NOMO-1 treated with DMSO at 0.1 percent for 48 hours (cell line): ENCODE measurements at regions not wholly inside any gene's neighbourhood (a gene's known extent, or its start where the extent isn't known, plus 50 kb on each side); places are given as distances from the start of the nearest gene placed in this dataset.

Experiments
- DNase-seq: peaks from one replicate; lab custom pipeline; 2025; ENCODE audit not compliant: unreplicated experiment; lab: John Stamatoyannopoulos, UW

- no peak for DNase-seq
Measured at GRCh38 chr12:89803412-89803811, 94.8 kb upstream of the ATP2B1 start.

- DNase-seq: peak; percentile 57
Measured at GRCh38 chr12:89801284-89801683, 92.6 kb upstream of the ATP2B1 start.

- no peak for DNase-seq
Measured at GRCh38 chr12:89800435-89800834, 91.8 kb upstream of the ATP2B1 start.

GRCh38 chr12:89799316-89799715 is 90.7 kb upstream of the ATP2B1 start:
- no peak for DNase-seq

- DNase-seq: no peak
Measured at GRCh38 chr12:89797436-89797835, 88.8 kb upstream of the ATP2B1 start.

GRCh38 chr12:89796798-89797382 is 88.3 kb upstream of the ATP2B1 start:
- DNase-seq: no peak

- no peak for DNase-seq
Measured at GRCh38 chr12:89793946-89794345, 85.3 kb upstream of the ATP2B1 start.

DNA sequence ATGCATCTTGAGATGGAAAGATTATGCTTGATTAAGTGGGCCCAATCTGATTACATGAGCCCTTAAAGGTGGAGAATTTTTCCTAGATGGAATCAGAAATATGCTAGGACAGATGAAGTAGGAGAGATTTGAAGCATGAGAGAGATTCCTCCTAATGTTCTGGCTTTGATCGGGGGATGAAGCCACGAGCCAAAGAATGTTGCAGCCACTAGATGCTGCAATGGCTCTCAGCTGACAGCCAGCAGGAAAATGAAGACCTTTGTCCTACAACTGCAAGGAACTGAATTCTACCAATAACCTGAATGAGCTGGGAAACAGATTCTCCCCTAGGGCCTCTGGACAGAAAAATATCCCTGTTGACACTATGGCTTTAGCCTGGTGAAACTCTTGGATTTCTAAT is 82.6 kb upstream of the ATP2B1 start:
- DNase-seq: no peak

DNA sequence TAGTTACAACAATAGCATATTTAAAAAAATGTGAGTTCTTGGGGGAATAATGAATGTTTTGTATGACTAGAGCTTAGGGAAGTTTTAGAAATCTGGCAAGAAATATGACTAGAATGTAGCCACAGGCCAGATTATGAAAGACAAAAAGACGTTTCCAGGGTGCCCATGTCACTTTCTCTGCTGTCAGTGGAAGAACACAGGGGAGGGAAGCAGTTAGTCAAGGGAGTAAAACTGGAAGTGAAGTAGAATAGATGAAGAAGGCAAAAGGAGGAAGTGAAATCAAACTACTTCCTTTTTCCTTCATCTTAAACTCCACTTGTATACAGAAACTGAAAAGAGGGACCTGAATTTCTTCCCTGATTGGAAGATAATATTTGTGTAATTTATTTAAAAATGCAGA is 81.2 kb upstream of the ATP2B1 start:
- peak; percentile 97 for DNase-seq

DNA sequence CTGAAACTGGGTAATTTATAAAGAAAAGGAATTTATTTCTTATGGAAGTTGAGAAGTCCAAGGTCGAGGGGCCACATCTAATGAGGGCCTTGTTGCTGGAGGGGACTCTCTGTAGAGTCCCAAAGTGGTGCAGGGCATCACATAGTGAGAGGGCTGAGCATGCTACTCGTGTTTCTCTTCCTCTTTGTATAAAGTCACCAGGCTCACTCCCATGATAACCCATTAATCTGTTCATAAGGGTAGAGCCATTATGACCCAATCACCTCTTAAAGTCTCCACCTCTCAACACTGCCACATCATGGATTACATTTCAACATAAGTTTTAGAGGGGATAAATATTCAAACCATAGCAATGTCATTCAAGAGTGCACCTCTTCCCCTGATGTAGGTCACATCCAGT is 79.1 kb upstream of the ATP2B1 start:
- peak; percentile 37 for DNase-seq

GRCh38 chr12:89786177-89786810 is 77.7 kb upstream of the ATP2B1 start:
- DNase-seq: no peak

GRCh38 chr12:89783359-89784060 is 74.9 kb upstream of the ATP2B1 start:
- no peak for DNase-seq

DNA sequence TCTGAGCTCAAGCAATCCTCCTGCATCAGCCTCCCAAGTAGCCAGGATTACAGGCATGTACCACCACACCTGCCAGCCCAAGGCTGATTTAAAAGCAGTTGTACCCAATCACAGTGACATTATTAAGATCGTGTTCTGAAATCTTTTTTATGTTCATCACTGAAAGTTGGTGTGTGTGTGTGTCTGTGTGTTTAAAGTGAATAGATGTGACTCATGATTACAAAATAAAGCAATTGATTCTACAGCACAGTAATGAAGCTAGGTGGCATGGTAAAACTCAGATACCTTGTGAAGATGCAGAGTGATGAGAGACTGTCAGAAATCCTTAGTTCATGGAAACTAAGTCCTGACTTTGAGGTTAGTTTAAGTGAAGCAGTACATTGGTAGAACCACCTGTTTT is 74.2 kb upstream of the ATP2B1 start:
- DNase-seq: no peak

DNA sequence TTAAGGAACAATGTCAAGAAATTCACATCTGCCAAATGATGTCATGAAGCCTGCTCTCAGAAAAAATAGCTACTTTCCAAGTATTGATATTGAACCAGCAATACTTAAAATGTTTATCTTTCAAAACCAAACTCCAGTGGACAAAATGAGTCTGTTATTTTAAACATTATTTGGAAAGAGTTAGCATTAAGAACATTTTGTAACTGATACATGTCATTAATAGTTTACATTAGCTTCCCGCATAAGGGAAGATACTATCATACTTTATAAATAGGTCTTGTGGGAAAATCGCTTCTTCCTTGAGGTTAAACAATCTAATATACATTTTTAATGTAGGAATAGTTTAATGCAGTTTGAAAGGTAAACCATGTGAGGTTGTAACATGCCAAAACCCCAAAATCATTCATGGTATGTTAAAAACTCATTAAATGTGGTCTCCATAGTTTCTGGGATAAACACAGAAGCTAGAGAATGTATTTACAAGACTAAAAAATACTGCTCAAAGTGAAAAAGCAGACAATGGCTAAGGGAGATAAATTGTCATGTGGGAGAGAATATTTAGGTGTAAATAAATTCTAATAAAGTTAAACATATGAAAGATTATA is 73.4 kb upstream of the ATP2B1 start:
- DNase-seq: no peak

DNA sequence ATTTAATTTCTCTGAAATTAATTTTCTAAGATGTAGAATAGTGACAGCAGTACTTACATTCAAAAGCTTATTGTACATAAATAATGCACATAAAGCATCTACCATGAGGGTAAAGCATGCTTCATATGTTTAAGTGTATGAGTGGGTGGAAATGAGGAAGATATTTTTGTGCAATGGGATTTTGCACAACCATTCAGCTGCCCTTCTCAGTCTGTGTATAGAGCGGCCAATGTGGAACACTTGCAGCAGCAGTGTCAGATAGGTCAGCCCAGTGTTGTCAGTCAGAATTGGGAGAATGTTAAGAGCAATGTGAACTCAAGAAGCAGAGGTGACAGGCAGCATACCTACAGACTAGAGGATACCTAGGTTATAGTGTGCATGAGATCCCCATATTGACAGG is 72.5 kb upstream of the ATP2B1 start:
- peak; percentile 62 for DNase-seq

GRCh38 chr12:89779090-89779489 is 70.5 kb upstream of the ATP2B1 start:
- DNase-seq: no peak

DNA sequence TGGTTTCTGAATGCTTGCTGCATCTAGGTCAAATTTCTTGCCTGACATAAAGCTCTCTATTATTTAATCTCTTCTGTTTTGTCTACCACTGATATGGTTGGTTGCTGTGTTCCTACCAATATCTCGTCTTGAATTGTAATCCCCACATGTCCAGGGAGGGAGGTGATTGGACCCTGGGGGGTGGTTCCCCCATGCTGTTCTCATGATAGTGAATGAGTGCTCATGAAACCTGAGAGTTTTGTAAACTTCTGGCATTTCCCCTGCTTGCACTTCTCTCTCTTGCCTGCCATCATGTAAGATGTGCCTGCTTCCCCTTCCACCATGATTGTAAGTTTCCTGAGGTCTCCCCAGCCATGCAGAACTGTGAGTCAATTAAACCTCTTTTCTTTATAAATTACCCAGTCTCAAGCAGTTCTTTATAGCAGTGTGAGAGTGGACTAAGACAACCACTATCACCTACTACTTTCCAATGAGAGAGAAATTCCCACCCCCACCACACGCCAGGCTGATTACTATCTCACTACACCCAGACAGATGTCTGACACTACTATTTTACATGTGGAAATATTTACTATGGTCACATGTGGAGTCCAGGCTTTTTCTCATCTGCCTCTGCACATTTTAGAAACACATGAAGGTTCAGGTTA is 69.2 kb upstream of the ATP2B1 start:
- no peak for DNase-seq

- no peak for DNase-seq
Measured at GRCh38 chr12:89775986-89776365, 67.3 kb upstream of the ATP2B1 start.

GRCh38 chr12:89775063-89775985 is 66.7 kb upstream of the ATP2B1 start:
- DNase-seq: no peak

GRCh38 chr12:89774645-89775044 is 66.0 kb upstream of the ATP2B1 start:
- no peak for DNase-seq

DNA sequence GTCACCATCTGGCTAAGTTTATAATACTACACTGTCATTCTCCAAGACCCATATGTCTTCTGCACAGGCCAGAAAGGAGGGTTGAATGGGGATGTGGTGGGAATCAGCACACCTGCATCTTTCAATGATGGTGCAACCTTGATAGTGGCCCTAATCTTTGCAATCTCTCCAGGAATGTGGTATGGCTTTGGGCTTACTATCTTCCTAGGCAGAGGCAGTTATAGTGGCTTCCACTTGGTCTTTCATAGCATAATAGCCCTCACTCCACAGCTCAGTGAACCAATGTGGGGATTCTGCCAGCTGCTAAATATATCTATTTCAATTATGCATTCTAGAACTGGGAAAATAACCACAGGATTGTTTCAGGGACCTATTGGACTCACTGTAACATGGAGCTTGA is 61.8 kb upstream of the ATP2B1 start:
- DNase-seq: no peak
